ENCODE measurements at regions not wholly inside any gene's neighbourhood (a gene's known extent, or its start where the extent isn't known, plus 50 kb on each side); places are given as distances from the start of the nearest gene placed in this dataset.

DNA sequence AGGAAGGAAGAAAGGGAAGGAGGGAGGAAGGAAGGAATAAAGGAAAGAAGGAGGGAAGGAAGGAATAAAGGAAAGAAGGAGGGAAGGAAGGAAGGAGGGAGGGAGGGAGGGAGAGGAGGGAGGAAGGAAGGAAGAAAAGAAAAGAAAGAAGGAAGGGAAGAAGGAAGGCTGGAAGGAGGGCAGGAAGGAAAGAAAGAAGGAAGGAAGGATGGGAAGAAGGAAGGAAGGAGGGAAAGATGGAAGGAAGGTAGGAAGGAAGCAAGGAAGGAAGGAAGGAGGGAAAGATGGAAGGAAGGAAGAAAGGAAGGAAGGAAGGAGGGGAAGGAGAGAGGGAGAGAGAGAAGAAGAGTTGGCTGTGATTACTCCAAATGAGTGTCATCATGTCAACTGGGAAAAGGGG, 190.6 kb downstream of the ACKR3 start:
- TF ChIP-seq, protein P1, sequence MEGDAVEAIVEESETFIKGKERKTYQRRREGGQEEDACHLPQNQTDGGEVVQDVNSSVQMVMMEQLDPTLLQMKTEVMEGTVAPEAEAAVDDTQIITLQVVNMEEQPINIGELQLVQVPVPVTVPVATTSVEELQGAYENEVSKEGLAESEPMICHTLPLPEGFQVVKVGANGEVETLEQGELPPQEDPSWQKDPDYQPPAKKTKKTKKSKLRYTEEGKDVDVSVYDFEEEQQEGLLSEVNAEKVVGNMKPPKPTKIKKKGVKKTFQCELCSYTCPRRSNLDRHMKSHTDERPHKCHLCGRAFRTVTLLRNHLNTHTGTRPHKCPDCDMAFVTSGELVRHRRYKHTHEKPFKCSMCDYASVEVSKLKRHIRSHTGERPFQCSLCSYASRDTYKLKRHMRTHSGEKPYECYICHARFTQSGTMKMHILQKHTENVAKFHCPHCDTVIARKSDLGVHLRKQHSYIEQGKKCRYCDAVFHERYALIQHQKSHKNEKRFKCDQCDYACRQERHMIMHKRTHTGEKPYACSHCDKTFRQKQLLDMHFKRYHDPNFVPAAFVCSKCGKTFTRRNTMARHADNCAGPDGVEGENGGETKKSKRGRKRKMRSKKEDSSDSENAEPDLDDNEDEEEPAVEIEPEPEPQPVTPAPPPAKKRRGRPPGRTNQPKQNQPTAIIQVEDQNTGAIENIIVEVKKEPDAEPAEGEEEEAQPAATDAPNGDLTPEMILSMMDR (IDR thresholded peaks at IDR 0.05): no peak
- TF ChIP-seq POLR2A (IDR thresholded peaks at IDR 0.05): no peak
